Activated CD8-positive, alpha-beta memory T cell treated with anti-CD3 and anti-CD28 coated beads for 24 hours (primary cell): ENCODE measurements at regions not wholly inside any gene's neighbourhood (a gene's known extent, or its start where the extent isn't known, plus 50 kb on each side); places are given as distances from the start of the nearest gene placed in this dataset.

Source experiments
- DNase-seq: peaks from one replicate; pipeline ENCODE4 v3.0.0-alpha.2; 2020

DNA sequence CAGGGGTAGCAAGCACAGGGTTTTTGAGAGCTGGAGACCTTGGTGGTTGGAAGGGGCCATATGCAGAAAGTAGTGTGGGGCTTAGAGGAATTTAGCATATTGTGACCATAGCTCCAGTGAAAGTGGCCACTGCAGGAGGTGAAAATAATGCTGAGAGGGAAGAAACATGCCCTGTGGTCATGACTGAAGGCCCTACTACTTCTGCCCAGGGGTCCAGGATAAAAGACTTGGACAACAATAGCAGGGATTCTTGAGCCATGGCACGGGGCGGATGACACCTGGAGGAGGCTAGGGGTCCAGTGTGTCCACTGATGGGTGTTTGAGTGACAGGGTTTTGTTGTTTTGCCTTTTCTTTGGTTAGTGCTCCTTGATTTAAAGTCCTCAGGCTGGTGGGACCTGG, 694.6 kb downstream of the CPS1 start:
- no peak for DNase-seq

DNA sequence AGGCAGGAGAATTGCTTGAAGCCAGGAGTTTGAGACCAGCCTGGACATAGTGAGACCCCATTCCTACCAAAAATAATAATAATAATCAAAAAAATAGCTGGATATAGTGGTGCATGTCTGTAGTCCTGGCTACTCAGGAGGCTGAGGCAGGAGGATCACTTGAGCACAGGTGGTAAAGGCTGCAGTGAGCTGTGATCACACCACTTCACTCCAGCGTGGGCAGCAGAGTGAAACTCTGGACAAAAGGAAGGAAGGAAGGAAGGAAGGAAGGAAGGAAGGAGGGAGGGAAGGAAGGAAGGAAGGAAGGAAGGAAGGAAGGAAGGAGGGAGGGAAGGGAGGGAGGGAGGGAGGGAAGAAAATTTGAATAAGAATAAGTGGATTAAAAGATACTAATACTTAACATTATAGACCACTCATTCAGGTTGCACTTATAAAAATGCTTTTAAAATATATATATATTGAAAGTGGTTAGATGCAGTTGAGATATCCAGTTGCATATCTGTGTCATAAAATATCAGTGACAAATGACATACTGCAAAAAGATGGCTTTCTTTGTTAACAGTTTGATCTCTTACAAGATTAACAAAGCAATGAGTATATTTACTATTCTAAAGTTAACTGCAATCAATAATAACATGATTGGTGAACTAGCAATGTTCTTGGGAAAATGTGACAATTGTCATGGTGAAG, 702.4 kb downstream of the CPS1 start:
- no peak for DNase-seq

DNA sequence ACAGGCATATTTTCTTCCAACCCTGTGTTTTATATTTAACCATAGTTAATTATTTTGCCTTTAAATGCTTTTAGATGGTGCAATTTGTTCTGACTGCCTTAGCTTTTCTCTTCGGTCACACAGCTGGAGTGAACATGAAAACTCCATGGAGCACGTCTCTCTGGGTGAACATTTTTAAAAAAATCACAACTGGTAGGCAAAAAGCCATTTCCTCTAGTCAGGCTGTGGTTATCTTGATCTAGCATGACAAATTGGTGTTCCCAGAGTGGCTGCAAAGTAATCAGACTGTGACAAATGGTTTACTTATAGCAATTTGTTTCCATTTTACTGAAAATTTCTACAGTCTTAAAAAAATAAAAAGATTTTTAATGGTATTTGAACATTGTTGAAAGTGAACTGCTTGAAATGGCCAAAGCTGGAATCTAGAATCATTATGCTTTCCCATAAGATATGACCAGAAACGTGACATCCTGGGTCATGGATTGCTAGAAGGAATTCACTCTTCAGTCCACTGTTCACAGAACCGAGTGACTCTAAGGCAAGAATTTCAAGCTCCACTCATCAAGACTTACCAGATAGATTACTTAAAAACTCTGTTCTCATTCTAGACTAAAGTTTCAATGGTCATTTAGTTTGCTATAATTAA, 703.6 kb downstream of the CPS1 start:
- no peak for DNase-seq

DNA sequence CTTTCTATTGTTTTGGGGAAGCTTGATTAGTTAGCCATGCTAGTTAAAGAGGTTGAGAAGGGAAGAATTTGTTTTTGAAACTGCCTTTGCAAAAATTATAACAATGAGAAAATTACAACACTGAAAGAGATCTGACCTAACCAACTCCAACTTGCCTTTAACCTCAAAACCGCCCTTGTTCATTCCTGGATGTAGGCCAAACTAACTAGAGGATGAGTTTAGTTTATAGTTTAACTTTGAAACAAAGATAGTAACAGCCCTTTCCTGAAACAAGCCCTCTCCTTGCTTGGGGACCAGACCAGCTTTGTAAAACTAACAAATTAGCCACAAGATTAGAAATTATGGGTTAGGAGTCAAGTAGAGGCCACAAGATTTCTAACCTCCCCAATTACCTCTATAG, 713.9 kb downstream of the CPS1 start:
- no peak for DNase-seq

DNA sequence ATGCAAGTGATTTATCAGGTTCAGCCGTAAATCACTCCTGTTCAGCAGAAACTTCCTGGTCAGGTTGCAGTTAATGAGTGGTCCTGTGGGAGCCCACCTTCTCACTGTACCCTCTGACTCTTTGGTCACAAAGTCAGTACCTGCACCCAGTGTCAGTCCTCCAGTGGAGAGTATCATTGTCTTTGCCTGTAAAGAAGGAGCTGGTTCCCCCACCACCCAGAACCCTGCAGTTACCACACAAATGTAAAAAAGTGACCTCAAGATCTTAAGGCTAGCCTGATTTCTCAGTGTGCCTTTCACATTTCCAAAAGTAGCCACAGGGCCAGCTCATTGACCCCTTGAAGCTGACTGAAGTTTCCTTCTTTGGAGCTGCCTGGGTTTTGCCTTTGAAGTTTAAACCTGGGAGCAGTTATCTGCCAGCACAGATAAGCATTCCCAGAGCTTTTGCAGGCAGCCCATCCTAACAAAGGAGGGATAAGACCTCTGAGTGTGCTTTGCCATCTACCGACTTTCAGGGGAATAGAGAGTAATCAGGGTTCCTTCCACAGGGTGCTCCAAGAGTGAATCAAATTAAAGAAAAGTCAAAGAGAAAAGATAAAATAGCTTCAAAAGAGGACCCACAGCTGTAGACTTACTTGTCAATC, 725.2 kb downstream of the CPS1 start:
- no peak for DNase-seq

DNA sequence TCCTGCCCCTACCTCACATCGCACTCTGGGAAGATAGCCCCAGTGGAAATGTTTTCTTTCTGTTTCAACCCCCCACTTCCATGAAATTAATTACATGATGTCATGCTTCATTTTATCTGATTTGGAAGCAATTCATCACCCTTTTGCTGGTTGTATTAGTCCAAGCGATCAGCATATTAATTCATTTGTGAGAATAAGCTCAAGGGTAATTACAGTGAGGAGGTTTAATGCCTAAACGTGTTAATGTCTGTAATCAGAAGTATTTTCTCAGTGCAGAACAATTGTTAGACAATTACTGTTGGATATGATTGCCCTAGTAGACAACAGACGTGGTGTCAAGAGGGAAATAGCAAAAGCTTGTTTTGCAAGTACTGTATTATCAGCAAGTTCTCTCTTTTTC, 746.3 kb downstream of the CPS1 start:
- no peak for DNase-seq

DNA sequence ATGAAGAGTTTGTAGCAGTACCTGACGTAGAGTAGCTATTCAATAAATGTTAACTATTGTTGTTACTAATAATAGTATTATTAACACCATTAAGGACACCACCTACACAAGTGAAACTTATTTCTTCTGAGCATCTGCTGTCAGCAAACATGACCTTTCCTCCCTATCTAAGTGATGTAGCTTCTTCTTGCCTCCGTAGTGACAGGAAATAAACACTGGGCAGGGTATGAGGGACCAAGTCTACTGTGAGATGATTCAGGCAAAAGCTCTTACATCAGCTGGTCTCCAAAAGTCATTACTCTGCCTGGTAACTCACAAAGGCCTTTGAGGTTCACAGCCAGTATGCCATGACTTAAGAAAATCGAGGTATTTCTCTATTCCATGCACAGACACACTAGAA, 750.5 kb downstream of the CPS1 start:
- no peak for DNase-seq
